ENCODE measurements at regions not wholly inside any gene's neighbourhood (a gene's known extent, or its start where the extent isn't known, plus 50 kb on each side); places are given as distances from the start of the nearest gene placed in this dataset.
"Not testable (repeated sequence)": the region's sequence is repeated elsewhere in the genome, so short reads cannot be mapped to it uniquely, and the experiment has no call there.

- DNase-seq = no peak
Observed at GRCh38 chr12:14214495-14214894, 151.0 kb upstream of the ATF7IP start.

GRCh38 chr12:14215949-14216348 is 149.5 kb upstream of the ATF7IP start:
- DNase-seq = not testable (repeated sequence)

GRCh38 chr12:14216405-14217294 is 148.8 kb upstream of the ATF7IP start:
- DNase-seq = no peak

- DNase-seq = no peak
Observed at GRCh38 chr12:14219156-14219555, 146.3 kb upstream of the ATF7IP start.

- not testable (repeated sequence) for DNase-seq
Observed at GRCh38 chr12:14219670-14220069, 145.8 kb upstream of the ATF7IP start.

- no peak for DNase-seq
Observed at GRCh38 chr12:14225064-14225463, 140.4 kb upstream of the ATF7IP start.

- not testable (repeated sequence) for DNase-seq
Observed at GRCh38 chr12:14235176-14235575, 130.3 kb upstream of the ATF7IP start.

GRCh38 chr12:14236641-14237040 is 128.8 kb upstream of the ATF7IP start:
- not testable (repeated sequence) for DNase-seq

GRCh38 chr12:14238221-14238792 is 127.2 kb upstream of the ATF7IP start:
- DNase-seq = no peak

- DNase-seq = no peak
Observed at GRCh38 chr12:14239350-14239934, 126.0 kb upstream of the ATF7IP start.

- DNase-seq = no peak
Observed at GRCh38 chr12:14239935-14240872, 125.3 kb upstream of the ATF7IP start.

GRCh38 chr12:14240873-14241220 is 124.6 kb upstream of the ATF7IP start:
- DNase-seq = no peak

- not testable (repeated sequence) for DNase-seq
Observed at GRCh38 chr12:14242825-14243224, 122.7 kb upstream of the ATF7IP start.

- DNase-seq = no peak
Observed at GRCh38 chr12:14243941-14244340, 121.5 kb upstream of the ATF7IP start.

GRCh38 chr12:14244876-14245669 is 120.4 kb upstream of the ATF7IP start:
- no peak for DNase-seq

- no peak for DNase-seq
Observed at GRCh38 chr12:14247166-14247565, 118.3 kb upstream of the ATF7IP start.

- peak; percentile 6 for DNase-seq
Observed at GRCh38 chr12:14249368-14249767, 116.1 kb upstream of the ATF7IP start.

- no peak for DNase-seq
Observed at GRCh38 chr12:14252697-14253096, 112.8 kb upstream of the ATF7IP start.

GRCh38 chr12:14253496-14253895 is 112.0 kb upstream of the ATF7IP start:
- DNase-seq = no peak

GRCh38 chr12:14254781-14255180 is 110.7 kb upstream of the ATF7IP start:
- DNase-seq = no peak

GRCh38 chr12:14256121-14256520 is 109.4 kb upstream of the ATF7IP start:
- no peak for DNase-seq

Measured in occipital lobe (tissue), 1 donor.